ENCODE measurements at regions not wholly inside any gene's neighbourhood (a gene's known extent, or its start where the extent isn't known, plus 50 kb on each side); places are given as distances from the start of the nearest gene placed in this dataset.

- TF ChIP-seq, protein P1, sequence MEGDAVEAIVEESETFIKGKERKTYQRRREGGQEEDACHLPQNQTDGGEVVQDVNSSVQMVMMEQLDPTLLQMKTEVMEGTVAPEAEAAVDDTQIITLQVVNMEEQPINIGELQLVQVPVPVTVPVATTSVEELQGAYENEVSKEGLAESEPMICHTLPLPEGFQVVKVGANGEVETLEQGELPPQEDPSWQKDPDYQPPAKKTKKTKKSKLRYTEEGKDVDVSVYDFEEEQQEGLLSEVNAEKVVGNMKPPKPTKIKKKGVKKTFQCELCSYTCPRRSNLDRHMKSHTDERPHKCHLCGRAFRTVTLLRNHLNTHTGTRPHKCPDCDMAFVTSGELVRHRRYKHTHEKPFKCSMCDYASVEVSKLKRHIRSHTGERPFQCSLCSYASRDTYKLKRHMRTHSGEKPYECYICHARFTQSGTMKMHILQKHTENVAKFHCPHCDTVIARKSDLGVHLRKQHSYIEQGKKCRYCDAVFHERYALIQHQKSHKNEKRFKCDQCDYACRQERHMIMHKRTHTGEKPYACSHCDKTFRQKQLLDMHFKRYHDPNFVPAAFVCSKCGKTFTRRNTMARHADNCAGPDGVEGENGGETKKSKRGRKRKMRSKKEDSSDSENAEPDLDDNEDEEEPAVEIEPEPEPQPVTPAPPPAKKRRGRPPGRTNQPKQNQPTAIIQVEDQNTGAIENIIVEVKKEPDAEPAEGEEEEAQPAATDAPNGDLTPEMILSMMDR (IDR thresholded peaks at IDR 0.05; ENCODE audit: low read depth, low read length): no peak
- peak in 1 of 2 donors; percentile 30 for DNase-seq (ENCODE audit: low read depth in 2 of 2)
- no peak overlapping the region for H3K4me3 ChIP-seq (replicated peaks in 1 of 2; ENCODE audit: low read depth in 2 of 2, low read length in 2 of 2)
Measured at GRCh38 chrX:39966176-39966575, 131.6 kb downstream of the BCOR start.

DNA sequence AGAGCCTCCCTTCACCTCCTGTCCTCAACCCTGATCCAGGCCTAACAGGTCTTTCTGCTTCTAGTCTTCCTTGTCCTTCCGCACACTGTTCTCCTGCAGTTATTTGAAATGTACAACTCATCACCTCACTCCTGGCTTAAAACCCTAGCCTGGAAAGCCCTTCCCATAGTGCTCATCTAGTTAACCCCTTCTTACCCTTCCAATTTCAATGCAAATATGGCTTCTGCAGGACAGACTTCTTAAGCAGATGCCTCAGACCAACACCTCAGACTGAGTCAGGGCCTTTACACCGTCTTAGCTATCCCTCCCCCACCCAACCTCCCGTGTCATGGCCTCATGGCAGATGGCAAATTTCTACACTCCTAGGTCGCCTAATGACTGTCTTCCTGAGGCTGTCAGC lies 130.4 kb downstream of the BCOR start:
- peak in 1 of 2 donors; percentile 18 for DNase-seq (ENCODE audit: low read depth in 2 of 2)
- H3K4me3 ChIP-seq (replicated peaks in 1 of 2; ENCODE audit: low read depth in 2 of 2, low read length in 2 of 2): no peak overlapping the region
- TF ChIP-seq, protein P1 (IDR thresholded peaks at IDR 0.05; ENCODE audit: low read depth, low read length): no peak

- no peak overlapping the region for H3K4me3 ChIP-seq (replicated peaks in 1 of 2; ENCODE audit: low read depth in 2 of 2, low read length in 2 of 2)
- TF ChIP-seq, protein P1 (IDR thresholded peaks at IDR 0.05; ENCODE audit: low read depth, low read length): no peak
- DNase-seq (ENCODE audit: low read depth in 2 of 2): no peak
Measured at GRCh38 chrX:39969099-39969818, 128.5 kb downstream of the BCOR start.

- no peak for DNase-seq (ENCODE audit: low read depth in 2 of 2)
- no peak overlapping the region for H3K4me3 ChIP-seq (replicated peaks in 1 of 2; ENCODE audit: low read depth in 2 of 2, low read length in 2 of 2)
- TF ChIP-seq, protein P1 (IDR thresholded peaks at IDR 0.05; ENCODE audit: low read depth, low read length): no peak
Measured at GRCh38 chrX:39969819-39970504, 127.8 kb downstream of the BCOR start.

GRCh38 chrX:39971760-39972159 lies 126.0 kb downstream of the BCOR start:
- no peak for DNase-seq (ENCODE audit: low read depth in 2 of 2)
- TF ChIP-seq, protein P1 (IDR thresholded peaks at IDR 0.05; ENCODE audit: low read depth, low read length): no peak

DNA sequence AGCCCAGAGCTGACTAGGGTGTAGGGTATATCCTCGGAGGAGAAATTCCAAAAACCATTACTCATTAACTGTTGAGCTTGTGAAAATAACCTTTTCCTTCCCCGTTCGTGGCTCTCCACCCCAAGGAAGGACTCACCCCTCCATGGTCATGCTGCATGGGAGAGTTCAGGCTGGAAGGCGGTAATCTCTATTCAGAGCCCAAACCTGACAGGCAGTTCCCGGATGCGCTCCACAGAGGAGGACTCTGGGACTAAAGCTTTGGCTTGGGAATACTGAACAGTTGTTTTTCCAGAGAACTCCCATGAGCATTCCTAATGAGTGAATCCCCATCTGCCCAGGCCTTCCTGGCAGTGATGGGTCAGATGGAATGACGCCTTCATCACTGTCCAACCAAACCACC lies 125.4 kb downstream of the BCOR start:
- no peak overlapping the region for H3K4me3 ChIP-seq (replicated peaks in 1 of 2; ENCODE audit: low read depth in 2 of 2, low read length in 2 of 2)
- TF ChIP-seq, protein P1 (IDR thresholded peaks at IDR 0.05; ENCODE audit: low read depth, low read length): no peak
- DNase-seq (ENCODE audit: low read depth in 2 of 2): peak; percentile 21 to 63

More at GRCh38 chrX:39971760-39972159, 126.0 kb downstream of the BCOR start:
- H3K4me3 ChIP-seq (replicated peaks in 1 of 2; ENCODE audit: low read depth in 2 of 2, low read length in 2 of 2): no peak overlapping the region

Measured in cardiac fibroblast (primary cell).